ENCODE measurements at regions not wholly inside any gene's neighbourhood (a gene's known extent, or its start where the extent isn't known, plus 50 kb on each side); places are given as distances from the start of the nearest gene placed in this dataset.

DNA sequence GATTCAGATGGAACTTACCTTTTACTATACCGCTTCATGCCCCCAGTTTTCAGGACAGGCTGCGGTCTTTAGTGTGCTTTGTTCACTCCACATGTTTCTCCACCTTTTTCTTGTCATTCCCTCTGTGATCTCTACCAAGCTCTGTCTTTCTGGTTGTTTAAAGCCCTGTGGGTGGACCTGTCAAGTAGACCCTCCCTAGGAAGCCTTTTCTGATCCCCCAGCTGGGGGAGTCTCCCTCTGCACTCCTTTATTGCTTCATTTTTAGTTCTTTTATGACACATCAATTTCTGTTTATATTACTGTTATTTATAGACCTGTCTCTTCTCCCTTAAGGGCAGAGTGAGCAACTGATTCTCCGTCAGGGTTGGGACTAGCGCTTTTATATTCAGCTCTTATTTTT is 150.2 kb downstream of the C4orf33 start:
- TF ChIP-seq, protein P1, sequence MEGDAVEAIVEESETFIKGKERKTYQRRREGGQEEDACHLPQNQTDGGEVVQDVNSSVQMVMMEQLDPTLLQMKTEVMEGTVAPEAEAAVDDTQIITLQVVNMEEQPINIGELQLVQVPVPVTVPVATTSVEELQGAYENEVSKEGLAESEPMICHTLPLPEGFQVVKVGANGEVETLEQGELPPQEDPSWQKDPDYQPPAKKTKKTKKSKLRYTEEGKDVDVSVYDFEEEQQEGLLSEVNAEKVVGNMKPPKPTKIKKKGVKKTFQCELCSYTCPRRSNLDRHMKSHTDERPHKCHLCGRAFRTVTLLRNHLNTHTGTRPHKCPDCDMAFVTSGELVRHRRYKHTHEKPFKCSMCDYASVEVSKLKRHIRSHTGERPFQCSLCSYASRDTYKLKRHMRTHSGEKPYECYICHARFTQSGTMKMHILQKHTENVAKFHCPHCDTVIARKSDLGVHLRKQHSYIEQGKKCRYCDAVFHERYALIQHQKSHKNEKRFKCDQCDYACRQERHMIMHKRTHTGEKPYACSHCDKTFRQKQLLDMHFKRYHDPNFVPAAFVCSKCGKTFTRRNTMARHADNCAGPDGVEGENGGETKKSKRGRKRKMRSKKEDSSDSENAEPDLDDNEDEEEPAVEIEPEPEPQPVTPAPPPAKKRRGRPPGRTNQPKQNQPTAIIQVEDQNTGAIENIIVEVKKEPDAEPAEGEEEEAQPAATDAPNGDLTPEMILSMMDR (IDR thresholded peaks at IDR 0.05) = no peak
- no peak for TF ChIP-seq ZFX (IDR thresholded peaks at IDR 0.05; ENCODE audit: borderline replicate concordance)
